ENCODE measurements at regions not wholly inside any gene's neighbourhood (a gene's known extent, or its start where the extent isn't known, plus 50 kb on each side); places are given as distances from the start of the nearest gene placed in this dataset.

DNA sequence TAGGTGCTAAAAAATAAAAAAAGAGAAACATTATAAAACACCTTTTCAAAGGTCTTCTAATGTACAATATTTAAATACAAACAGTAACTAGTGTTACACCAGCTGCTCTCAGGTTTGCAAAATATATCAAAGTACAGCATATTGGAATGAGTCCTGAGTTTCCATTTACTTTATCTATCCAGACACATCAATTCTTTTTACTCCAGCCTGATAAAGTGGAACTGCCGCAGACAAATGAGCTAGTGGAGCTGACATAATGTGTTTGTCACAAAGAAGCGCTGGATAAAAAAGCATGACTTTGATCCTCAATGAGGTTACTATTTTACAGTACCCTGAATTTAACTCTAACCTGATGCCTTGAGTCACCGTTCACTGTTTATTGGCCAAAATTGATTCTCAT, 1243.1 kb downstream of the GATA3 start:
- H3K4me3 Mint-ChIP-seq, result no peak overlapping the region
- WGBS (ENCODE audit: insufficient coverage), result 100% methylated on average over 1 of the region's 3 CpGs
- Histone ChIP-seq H3K4me1 (ENCODE audit: control insufficient read depth in 1 of 2, extremely low read depth in 1 of 2, insufficient read depth in 2 of 2, low read length in 2 of 2) (peaks cover 0 to 2% of the 10 kb centered on the region in 2 experiments), H3K27me3 (replicated peaks in 1 of 2; ENCODE audit: control insufficient read depth in 2 of 2, extremely low read depth in 1 of 2, insufficient read depth in 2 of 2, low read length in 1 of 2) (no peaks in the 10 kb centered on the region), H3K4me3 (ENCODE audit: control insufficient read depth in 1 of 2, extremely low read depth in 1 of 2, low read length in 1 of 2) (no peak overlapping the region), H3K9me3 (no peaks in the 10 kb centered on the region), H3K36me3 (ENCODE audit: control insufficient read depth in 2 of 2, extremely low read depth in 1 of 2, insufficient read depth in 1 of 2, low read length in 1 of 2) (no peaks in the 10 kb centered on the region), H3K27ac (ENCODE audit: low read length) (no peak overlapping the region)
- peaks cover 0 to 17% (median 13%) of the 10 kb centered on the region in 3 donors for H3K4me1 Mint-ChIP-seq
- no peaks in the 10 kb centered on the region for H3K9me3 Mint-ChIP-seq
- ChIA-PET POLR2A (no interaction called here), CTCF (no interaction called here)
- no peak for ATAC-seq (replicated peaks in 1 of 4)
- H3K27me3 Mint-ChIP-seq, result peaks cover 0 to 3% of the 10 kb centered on the region in 2 donors
- no peak for DNase-seq
- no peaks in the 10 kb centered on the region for H3K36me3 Mint-ChIP-seq
- H3K27ac Mint-ChIP-seq, result no peak overlapping the region

GRCh38 chr10:9299966-9300365, 1245.5 kb downstream of the GATA3 start:
- no peak for DNase-seq
- H3K27ac ChIP-seq (ENCODE audit: low read length), result no peak overlapping the region
- no peaks in the 10 kb centered on the region for H3K36me3 ChIP-seq (ENCODE audit: control insufficient read depth in 2 of 2, extremely low read depth in 1 of 2, insufficient read depth in 1 of 2, low read length in 1 of 2)
- H3K4me3 Mint-ChIP-seq, result no peak overlapping the region
- CTCF ChIA-PET, result no interaction called here
- no peaks in the 10 kb centered on the region for H3K27me3 ChIP-seq (replicated peaks in 1 of 2; ENCODE audit: control insufficient read depth in 2 of 2, extremely low read depth in 1 of 2, insufficient read depth in 2 of 2, low read length in 1 of 2)
- no peaks in the 10 kb centered on the region for H3K36me3 Mint-ChIP-seq
- H3K9me3 ChIP-seq, result no peaks in the 10 kb centered on the region
- H3K4me1 Mint-ChIP-seq, result peaks cover 0 to 6% (median 5%) of the 10 kb centered on the region in 3 donors
- ATAC-seq (replicated peaks in 1 of 4), result no peak
- POLR2A ChIA-PET, result no interaction called here
- H3K9me3 Mint-ChIP-seq, result no peaks in the 10 kb centered on the region
- peaks cover 0 to 2% of the 10 kb centered on the region in 2 experiments for H3K4me1 ChIP-seq (ENCODE audit: control insufficient read depth in 1 of 2, extremely low read depth in 1 of 2, insufficient read depth in 2 of 2, low read length in 2 of 2)
- H3K27me3 Mint-ChIP-seq, result peaks cover 0 to 4% of the 10 kb centered on the region in 2 donors
- no peak overlapping the region for H3K4me3 ChIP-seq (ENCODE audit: control insufficient read depth in 1 of 2, extremely low read depth in 1 of 2, low read length in 1 of 2)
- 81% methylated on average over 2 of the region's 2 CpGs for WGBS (ENCODE audit: insufficient coverage)
- no peak overlapping the region for H3K27ac Mint-ChIP-seq

- ATAC-seq (replicated peaks in 1 of 4) (no peak), DNase-seq (no peak)
- Mint-ChIP-seq H3K4me3 (no peak overlapping the region), H3K4me1 (no peaks in the 10 kb centered on the region), H3K36me3 (no peaks in the 10 kb centered on the region), H3K27me3 (peaks cover 1 to 7% of the 10 kb centered on the region in 2 donors), H3K9me3 (no peaks in the 10 kb centered on the region), H3K27ac (no peak overlapping the region)
- Histone ChIP-seq H3K36me3 (ENCODE audit: control insufficient read depth in 2 of 2, extremely low read depth in 1 of 2, insufficient read depth in 1 of 2, low read length in 1 of 2) (no peaks in the 10 kb centered on the region), H3K27me3 (replicated peaks in 1 of 2; ENCODE audit: control insufficient read depth in 2 of 2, extremely low read depth in 1 of 2, insufficient read depth in 2 of 2, low read length in 1 of 2) (no peaks in the 10 kb centered on the region), H3K9me3 (no peaks in the 10 kb centered on the region), H3K4me1 (ENCODE audit: control insufficient read depth in 1 of 2, extremely low read depth in 1 of 2, insufficient read depth in 2 of 2, low read length in 2 of 2) (no peaks in the 10 kb centered on the region), H3K4me3 (ENCODE audit: control insufficient read depth in 1 of 2, extremely low read depth in 1 of 2, low read length in 1 of 2) (no peak overlapping the region), H3K27ac (ENCODE audit: low read length) (no peak overlapping the region)
- ChIA-PET CTCF (no interaction called here), POLR2A (no interaction called here)
- no CpG with 5 or more reads among the region's 2 CpGs for WGBS (ENCODE audit: insufficient coverage)
Measured at GRCh38 chr10:9301148-9301547, 1246.7 kb downstream of the GATA3 start.

DNA sequence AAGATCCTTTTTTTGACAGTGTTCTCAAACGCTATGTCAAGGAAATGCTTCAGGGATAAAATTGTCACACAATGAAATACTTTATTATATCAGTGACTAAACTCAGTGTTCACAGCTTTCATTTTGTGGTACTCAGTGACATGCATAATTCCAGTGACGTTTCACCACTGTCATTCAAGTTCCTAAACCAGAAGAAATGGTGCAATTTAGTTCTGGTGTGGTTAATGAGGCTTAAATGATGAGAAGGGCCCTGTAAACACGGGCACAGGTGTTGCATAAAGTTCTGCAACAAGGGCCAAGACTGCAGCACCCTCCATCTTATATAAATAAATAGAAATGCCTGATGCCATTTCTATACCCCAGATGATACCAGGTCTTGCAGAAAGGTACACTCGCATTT, 1247.1 kb downstream of the GATA3 start:
- Mint-ChIP-seq H3K27ac (no peak overlapping the region), H3K36me3 (no peaks in the 10 kb centered on the region), H3K9me3 (no peaks in the 10 kb centered on the region), H3K4me1 (no peaks in the 10 kb centered on the region), H3K4me3 (no peak overlapping the region), H3K27me3 (peaks cover 5% of the 10 kb centered on the region in 2 donors)
- no peaks in the 10 kb centered on the region for H3K27me3 ChIP-seq (replicated peaks in 1 of 2; ENCODE audit: control insufficient read depth in 2 of 2, extremely low read depth in 1 of 2, insufficient read depth in 2 of 2, low read length in 1 of 2)
- ChIA-PET POLR2A (no interaction called here), CTCF (no interaction called here)
- no CpG with 5 or more reads among the region's 4 CpGs for WGBS (ENCODE audit: insufficient coverage)
- H3K9me3 ChIP-seq, result no peaks in the 10 kb centered on the region
- H3K27ac ChIP-seq (ENCODE audit: low read length), result no peak overlapping the region
- no peak overlapping the region for H3K4me3 ChIP-seq (ENCODE audit: control insufficient read depth in 1 of 2, extremely low read depth in 1 of 2, low read length in 1 of 2)
- DNase-seq (no peak), ATAC-seq (replicated peaks in 1 of 4) (no peak)
- no peaks in the 10 kb centered on the region for H3K36me3 ChIP-seq (ENCODE audit: control insufficient read depth in 2 of 2, extremely low read depth in 1 of 2, insufficient read depth in 1 of 2, low read length in 1 of 2)
- no peaks in the 10 kb centered on the region for H3K4me1 ChIP-seq (ENCODE audit: control insufficient read depth in 1 of 2, extremely low read depth in 1 of 2, insufficient read depth in 2 of 2, low read length in 2 of 2)

GRCh38 chr10:9302140-9302746, 1247.8 kb downstream of the GATA3 start:
- ATAC-seq (replicated peaks in 1 of 4), result peak in 2 of 4 experiments; percentile 32 to 42
- H3K36me3 ChIP-seq (ENCODE audit: control insufficient read depth in 2 of 2, extremely low read depth in 1 of 2, insufficient read depth in 1 of 2, low read length in 1 of 2), result no peaks in the 10 kb centered on the region
- DNase-seq, result peak in 10 of 35 experiments; percentile 3 to 69 (median 14)
- no CpG with 5 or more reads among the region's 3 CpGs for WGBS (ENCODE audit: insufficient coverage)
- CTCF ChIA-PET, result interaction anchor here (0.5 to 1.3 kb wide), 8 partner anchors 13 to 1779 kb away, joined by 3 to 10 read pairs (median 4); no protein-coding TSS in a partner anchor
- peaks cover 8% of the 10 kb centered on the region in 2 donors for H3K27me3 Mint-ChIP-seq
- no peaks in the 10 kb centered on the region for H3K9me3 Mint-ChIP-seq
- H3K4me1 Mint-ChIP-seq, result no peaks in the 10 kb centered on the region
- H3K9me3 ChIP-seq, result no peaks in the 10 kb centered on the region
- no peaks in the 10 kb centered on the region for H3K36me3 Mint-ChIP-seq
- no peak overlapping the region for H3K27ac ChIP-seq (ENCODE audit: low read length)
- H3K4me1 ChIP-seq (ENCODE audit: control insufficient read depth in 1 of 2, extremely low read depth in 1 of 2, insufficient read depth in 2 of 2, low read length in 2 of 2), result no peaks in the 10 kb centered on the region
- POLR2A ChIA-PET, result no interaction called here
- H3K4me3 Mint-ChIP-seq, result no peak overlapping the region
- H3K4me3 ChIP-seq (ENCODE audit: control insufficient read depth in 1 of 2, extremely low read depth in 1 of 2, low read length in 1 of 2), result no peak overlapping the region
- H3K27ac Mint-ChIP-seq, result no peak overlapping the region
- no peaks in the 10 kb centered on the region for H3K27me3 ChIP-seq (replicated peaks in 1 of 2; ENCODE audit: control insufficient read depth in 2 of 2, extremely low read depth in 1 of 2, insufficient read depth in 2 of 2, low read length in 1 of 2)

GRCh38 chr10:9305018-9305655, 1250.6 kb downstream of the GATA3 start:
- H3K9me3 Mint-ChIP-seq, result no peaks in the 10 kb centered on the region
- Histone ChIP-seq H3K9me3 (no peaks in the 10 kb centered on the region), H3K27me3 (replicated peaks in 1 of 2; ENCODE audit: control insufficient read depth in 2 of 2, extremely low read depth in 1 of 2, insufficient read depth in 2 of 2, low read length in 1 of 2) (no peaks in the 10 kb centered on the region), H3K36me3 (ENCODE audit: control insufficient read depth in 2 of 2, extremely low read depth in 1 of 2, insufficient read depth in 1 of 2, low read length in 1 of 2) (no peaks in the 10 kb centered on the region), H3K27ac (ENCODE audit: low read length) (no peak overlapping the region), H3K4me1 (ENCODE audit: control insufficient read depth in 1 of 2, extremely low read depth in 1 of 2, insufficient read depth in 2 of 2, low read length in 2 of 2) (no peaks in the 10 kb centered on the region), H3K4me3 (ENCODE audit: control insufficient read depth in 1 of 2, extremely low read depth in 1 of 2, low read length in 1 of 2) (no peak overlapping the region)
- POLR2A ChIA-PET, result interaction anchor here in 1 of 2 donors (0.6 kb wide), 1 partner anchor 1437 kb away, joined by 3 read pairs; no protein-coding TSS in a partner anchor
- no peak overlapping the region for H3K27ac Mint-ChIP-seq
- no peaks in the 10 kb centered on the region for H3K4me1 Mint-ChIP-seq
- CTCF ChIA-PET, result interaction anchor here in 1 of 2 donors (2.0 kb wide), 1 partner anchor 1780 kb away, joined by 10 read pairs; no protein-coding TSS in a partner anchor
- no peaks in the 10 kb centered on the region for H3K36me3 Mint-ChIP-seq
- DNase-seq, result peak in 1 of 35 experiments; percentile 44
- H3K4me3 Mint-ChIP-seq, result no peak overlapping the region
- peaks cover 8% of the 10 kb centered on the region in 2 donors for H3K27me3 Mint-ChIP-seq
- no peak for ATAC-seq (replicated peaks in 1 of 4)
- 33% methylated on average over 1 of the region's 6 CpGs for WGBS (ENCODE audit: insufficient coverage)
